T-cell (primary cell): ENCODE measurements at regions not wholly inside any gene's neighbourhood (a gene's known extent, or its start where the extent isn't known, plus 50 kb on each side); places are given as distances from the start of the nearest gene placed in this dataset.
"Not testable (repeated sequence)": the region's sequence is repeated elsewhere in the genome, so short reads cannot be mapped to it uniquely, and the experiment has no call there.

Experiments
- ATAC-seq, 4 experiments: fragments of 200-7000 bp in 3 of 4; fragments of 150-1000 bp in 1 of 4; cut with Tn5 transposase; replicated peaks in 1 of 4; 1 replicate in 3 of 4; 2 replicates in 1 of 4; pipeline ENCODE4 v1.10.0; 2021; ENCODE audit warnings: moderate library complexity in 3 of 4, mild to moderate bottlenecking in 2 of 4, moderate number of reproducible peaks in 1 of 4
- CTCF ChIA-PET, 2 donors: fragments of 300-600 bp; sonication (Branson Sonifier 250); formaldehyde crosslinking; loops; one replicate each; lab custom pipeline; 2022; ENCODE audit warnings: antibody characterized with exemption in 2 of 2; lab: Charles Lee
- POLR2A ChIA-PET, 2 donors: fragments of 300-600 bp; sonication (Branson Sonifier 250); formaldehyde crosslinking; loops; one replicate each; lab custom pipeline; 2022; ENCODE audit warnings: antibody characterized with exemption in 2 of 2; lab: Charles Lee
- DNase-seq, 35 experiments: peaks; one replicate each; pipeline versions ENCODE4 v3.0.0 to v3.0.0-alpha.2; 2013 to 2023
- H3K27ac ChIP-seq: one replicate; pipeline ENCODE4 v1.5.1; 2013; ENCODE audit warnings: low read length
- H3K27me3 ChIP-seq, 2 experiments: replicated peaks in 1 of 2; 1 replicate in 1 of 2; 2 replicates in 1 of 2; pipeline versions ENCODE4 v1.6.1 to v1.7.0; 2013; ENCODE audit warnings: low read length in 1 of 2, mixed read lengths in 1 of 2; ENCODE audit not compliant: control insufficient read depth in 2 of 2, insufficient read depth in 2 of 2; ENCODE audit errors: extremely low read depth in 1 of 2
- H3K36me3 ChIP-seq, 2 donors: 1 replicate in 1 of 2; 2 replicates in 1 of 2; pipeline versions ENCODE4 v1.6.1 to v1.7.0; 2013; ENCODE audit warnings: low read length in 1 of 2; ENCODE audit not compliant: control insufficient read depth in 2 of 2, insufficient read depth in 1 of 2; ENCODE audit errors: extremely low read depth in 1 of 2
- H3K4me1 ChIP-seq, 2 experiments: 1 replicate in 1 of 2; 2 replicates in 1 of 2; pipeline versions ENCODE4 v1.6.1 to v1.7.0; 2013; ENCODE audit warnings: low read length in 2 of 2, mixed read lengths in 1 of 2; ENCODE audit not compliant: insufficient read depth in 2 of 2, control insufficient read depth in 1 of 2; ENCODE audit errors: extremely low read depth in 1 of 2
- H3K4me3 ChIP-seq, 2 donors: 1 replicate in 1 of 2; 2 replicates in 1 of 2; pipeline versions ENCODE4 v1.5.1 to v1.7.0; 2013; ENCODE audit warnings: mild to moderate bottlenecking in 2 of 2, low read length in 1 of 2, moderate library complexity in 1 of 2; ENCODE audit not compliant: control insufficient read depth in 1 of 2; ENCODE audit errors: extremely low read depth in 1 of 2
- H3K9me3 ChIP-seq: 2 replicates; pipeline ENCODE4 v1.7.0; 2013
- H3K27ac Mint-ChIP-seq, 2 donors: one replicate each; pipeline ENCODE4 v1.8.0; 2020 to 2021; ENCODE audit warnings: mild to moderate bottlenecking in 2 of 2, mixed read lengths in 2 of 2
- H3K27me3 Mint-ChIP-seq, 2 donors: one replicate each; pipeline ENCODE4 v1.8.0; 2021 to 2022; ENCODE audit warnings: mixed read lengths in 2 of 2
- H3K36me3 Mint-ChIP-seq: one replicate; pipeline ENCODE4 v1.8.0; 2021; ENCODE audit warnings: mixed read lengths
- H3K4me1 Mint-ChIP-seq, 3 donors: one replicate each; pipeline ENCODE4 v1.8.0; 2020 to 2022; ENCODE audit warnings: mixed read lengths in 3 of 3, mild to moderate bottlenecking in 1 of 3
- H3K4me3 Mint-ChIP-seq, 3 donors: one replicate each; pipeline ENCODE4 v1.8.0; 2020 to 2022; ENCODE audit warnings: mild to moderate bottlenecking in 3 of 3, mixed read lengths in 3 of 3, moderate library complexity in 3 of 3
- H3K9me3 Mint-ChIP-seq, 3 donors: one replicate each; pipeline ENCODE4 v1.8.0; 2020 to 2022; ENCODE audit warnings: mixed read lengths in 3 of 3
- WGBS: methylation state at CpG from one replicate; pipeline ENCODE4 v1.1.5; 2013; ENCODE audit warnings: missing lambda C conversion rate; ENCODE audit not compliant: insufficient coverage; 5-methylcytosine and 5-hydroxymethylcytosine counted together

DNA sequence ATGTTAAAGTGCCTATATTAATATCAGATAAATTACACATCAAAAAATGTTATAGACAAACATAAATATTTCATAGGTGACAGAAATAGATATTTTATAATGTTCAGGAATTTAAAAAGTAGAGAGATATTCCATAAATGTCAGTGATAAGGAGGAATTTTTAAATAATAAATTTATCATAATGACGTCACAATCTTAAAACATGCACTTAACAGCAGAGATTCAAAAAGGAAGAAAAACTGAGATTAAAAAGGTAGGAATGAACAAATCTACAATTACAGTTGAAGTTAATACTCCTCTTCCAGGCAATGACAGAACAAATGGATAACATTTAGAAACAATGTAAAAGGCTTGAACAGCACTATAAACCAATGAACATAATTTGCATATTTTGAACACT is 345.4 kb upstream of the NOX3 start:
- no peaks in the 10 kb centered on the region for H3K4me1 ChIP-seq
- Mint-ChIP-seq H3K4me1 (no peaks in the 10 kb centered on the region), H3K4me3 (no peak overlapping the region), H3K36me3 (no peaks in the 10 kb centered on the region), H3K27ac (no peak overlapping the region), H3K27me3 (no peaks in the 10 kb centered on the region), H3K9me3 (peaks cover 2 to 4% (median 3%) of the 10 kb centered on the region in 3 donors)
- ATAC-seq (no peak), DNase-seq (no peak)
- H3K9me3 ChIP-seq, result no peaks in the 10 kb centered on the region
- no CpG with 5 or more reads among the region's 1 CpG for WGBS
- H3K4me3 ChIP-seq, result no peak overlapping the region
- ChIA-PET CTCF (no interaction called here), POLR2A (no interaction called here)
- no peak overlapping the region for H3K27ac ChIP-seq
- H3K27me3 ChIP-seq, result no peaks in the 10 kb centered on the region
- H3K36me3 ChIP-seq, result no peaks in the 10 kb centered on the region

GRCh38 chr6:155798876-155799275 is 343.2 kb upstream of the NOX3 start:
- H3K4me3 Mint-ChIP-seq, H3K27ac Mint-ChIP-seq, H3K4me1 ChIP-seq, H3K27me3 Mint-ChIP-seq, CTCF ChIA-PET, H3K36me3 ChIP-seq, ATAC-seq, DNase-seq, POLR2A ChIA-PET, H3K9me3 Mint-ChIP-seq, H3K4me1 Mint-ChIP-seq, H3K27ac ChIP-seq, H3K36me3 Mint-ChIP-seq, H3K27me3 ChIP-seq, H3K9me3 ChIP-seq, H3K4me3 ChIP-seq: not testable (repeated sequence)
- WGBS, result no CpG with 5 or more reads among the region's 3 CpGs

DNA sequence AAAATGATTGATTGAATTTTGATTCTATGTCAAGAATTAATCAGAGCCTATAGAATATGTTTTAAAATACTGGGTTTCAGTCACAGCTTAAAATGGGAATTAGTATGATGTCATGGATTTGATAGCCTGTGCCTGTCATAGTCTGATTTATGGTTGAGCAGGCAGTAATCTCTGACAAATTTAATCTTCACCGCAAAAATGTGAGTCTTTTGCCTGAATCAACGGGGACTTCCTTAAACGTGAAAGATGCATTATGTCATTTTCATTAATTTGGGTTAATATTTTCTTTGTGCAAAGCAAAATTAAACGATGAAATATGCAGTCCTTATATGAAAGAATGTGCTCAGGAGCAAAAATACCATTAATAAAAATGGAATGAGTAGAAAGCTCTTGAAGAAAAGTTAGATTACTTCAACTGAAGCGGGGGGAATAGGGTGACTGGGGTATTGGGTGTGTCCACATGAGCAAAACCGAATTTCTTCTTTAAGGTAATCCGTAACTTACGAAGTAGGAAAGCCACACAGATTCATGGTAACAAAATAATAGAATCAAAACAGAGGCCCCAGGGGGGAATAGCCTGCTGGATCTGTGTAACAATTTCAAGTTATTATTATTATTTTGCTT is 339.6 kb upstream of the NOX3 start:
- no peak overlapping the region for H3K4me3 Mint-ChIP-seq
- H3K27ac Mint-ChIP-seq, result no peak overlapping the region
- H3K36me3 ChIP-seq, result no peaks in the 10 kb centered on the region
- no peak overlapping the region for H3K27ac ChIP-seq
- H3K9me3 ChIP-seq, result no peaks in the 10 kb centered on the region
- no peaks in the 10 kb centered on the region for H3K4me1 Mint-ChIP-seq
- no peak for DNase-seq
- no peaks in the 10 kb centered on the region for H3K36me3 Mint-ChIP-seq
- peaks cover 0 to 11% (median 0%) of the 10 kb centered on the region in 3 donors for H3K9me3 Mint-ChIP-seq
- H3K27me3 ChIP-seq, result no peaks in the 10 kb centered on the region
- H3K27me3 Mint-ChIP-seq, result no peaks in the 10 kb centered on the region
- no peak for ATAC-seq
- POLR2A ChIA-PET, result no interaction called here
- H3K4me1 ChIP-seq, result no peaks in the 10 kb centered on the region
- H3K4me3 ChIP-seq, result no peak overlapping the region
- 40% methylated on average over 1 of the region's 8 CpGs for WGBS
- CTCF ChIA-PET, result no interaction called here

GRCh38 chr6:155791891-155792290 is 336.3 kb upstream of the NOX3 start:
- Mint-ChIP-seq H3K9me3 (peaks cover 0 to 17% (median under 1%) of the 10 kb centered on the region in 3 donors), H3K36me3 (no peaks in the 10 kb centered on the region), H3K27ac (no peak overlapping the region), H3K27me3 (no peaks in the 10 kb centered on the region), H3K4me1 (no peaks in the 10 kb centered on the region), H3K4me3 (no peak overlapping the region)
- ChIA-PET CTCF (interaction anchor here in 1 of 2 donors (0.7 kb wide), 1 partner anchor 28 kb away, joined by 3 read pairs; no protein-coding TSS in a partner anchor), POLR2A (no interaction called here)
- H3K9me3 ChIP-seq, result no peaks in the 10 kb centered on the region
- H3K27ac ChIP-seq, result no peak overlapping the region
- no peak overlapping the region for H3K4me3 ChIP-seq
- no peaks in the 10 kb centered on the region for H3K27me3 ChIP-seq
- ATAC-seq (no peak), DNase-seq (no peak)
- 88% methylated on average over 2 of the region's 4 CpGs for WGBS
- no peaks in the 10 kb centered on the region for H3K4me1 ChIP-seq
- H3K36me3 ChIP-seq, result no peaks in the 10 kb centered on the region

DNA sequence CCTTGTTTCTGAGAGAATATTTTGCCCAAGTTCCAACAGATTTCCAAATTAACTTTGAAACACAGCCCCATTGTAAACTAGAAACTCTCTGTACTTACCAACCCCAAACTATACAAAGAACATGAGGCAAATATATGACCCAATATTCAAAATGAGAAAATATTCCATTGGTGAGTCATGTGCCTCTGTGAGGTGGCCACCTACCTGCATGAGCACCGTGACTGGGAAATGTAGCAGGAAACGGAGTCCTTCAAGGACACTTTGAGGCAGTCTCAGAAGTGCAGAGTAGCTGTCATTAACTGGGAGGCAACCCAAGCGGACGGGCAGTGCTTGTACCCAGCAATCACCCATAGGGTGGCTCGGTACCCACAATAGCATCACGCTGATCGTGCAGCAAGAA is 335.5 kb upstream of the NOX3 start:
- Histone ChIP-seq H3K36me3 (no peaks in the 10 kb centered on the region), H3K27ac (no peak overlapping the region), H3K9me3 (no peaks in the 10 kb centered on the region), H3K27me3 (no peaks in the 10 kb centered on the region), H3K4me1 (no peaks in the 10 kb centered on the region), H3K4me3 (no peak overlapping the region)
- CTCF ChIA-PET, result no interaction called here
- ATAC-seq, result no peak
- Mint-ChIP-seq H3K27ac (no peak overlapping the region), H3K9me3 (peaks cover 0 to 19% (median 2%) of the 10 kb centered on the region in 3 donors), H3K36me3 (no peaks in the 10 kb centered on the region), H3K4me1 (no peaks in the 10 kb centered on the region), H3K4me3 (no peak overlapping the region), H3K27me3 (no peaks in the 10 kb centered on the region)
- WGBS, result 84% methylated on average over 4 of the region's 7 CpGs
- POLR2A ChIA-PET, result no interaction called here
- no peak for DNase-seq

DNA sequence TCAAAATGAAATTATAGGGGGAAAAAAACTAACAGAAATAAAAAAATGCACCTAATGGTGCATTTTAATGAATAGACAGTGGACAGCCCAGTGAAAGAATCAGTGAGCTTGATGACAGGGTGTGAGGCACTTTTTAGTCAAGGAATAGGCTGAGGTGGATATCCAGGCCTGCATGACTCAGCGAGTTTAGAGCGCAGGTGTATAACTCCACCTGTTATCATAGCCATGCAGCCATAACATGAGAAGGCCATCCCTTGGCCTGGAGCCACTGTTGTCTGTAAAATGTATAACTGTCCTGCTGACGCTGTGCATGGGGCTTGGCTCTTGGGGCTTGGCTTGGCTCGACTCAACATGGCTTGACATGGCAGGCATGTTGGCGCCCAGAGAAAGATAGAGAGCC is 331.5 kb upstream of the NOX3 start:
- H3K27me3 Mint-ChIP-seq, result no peaks in the 10 kb centered on the region
- Histone ChIP-seq H3K9me3 (no peaks in the 10 kb centered on the region), H3K27ac (no peak overlapping the region), H3K36me3 (no peaks in the 10 kb centered on the region), H3K27me3 (no peaks in the 10 kb centered on the region), H3K4me3 (no peak overlapping the region), H3K4me1 (no peaks in the 10 kb centered on the region)
- WGBS, result 82% methylated on average over 3 of the region's 5 CpGs
- H3K36me3 Mint-ChIP-seq, result no peaks in the 10 kb centered on the region
- POLR2A ChIA-PET, result no interaction called here
- CTCF ChIA-PET, result no interaction called here
- peaks cover 0 to 15% (median 2%) of the 10 kb centered on the region in 3 donors for H3K9me3 Mint-ChIP-seq
- H3K4me3 Mint-ChIP-seq, result no peak overlapping the region
- DNase-seq (no peak), ATAC-seq (no peak)
- no peak overlapping the region for H3K27ac Mint-ChIP-seq
- H3K4me1 Mint-ChIP-seq, result no peaks in the 10 kb centered on the region

DNA sequence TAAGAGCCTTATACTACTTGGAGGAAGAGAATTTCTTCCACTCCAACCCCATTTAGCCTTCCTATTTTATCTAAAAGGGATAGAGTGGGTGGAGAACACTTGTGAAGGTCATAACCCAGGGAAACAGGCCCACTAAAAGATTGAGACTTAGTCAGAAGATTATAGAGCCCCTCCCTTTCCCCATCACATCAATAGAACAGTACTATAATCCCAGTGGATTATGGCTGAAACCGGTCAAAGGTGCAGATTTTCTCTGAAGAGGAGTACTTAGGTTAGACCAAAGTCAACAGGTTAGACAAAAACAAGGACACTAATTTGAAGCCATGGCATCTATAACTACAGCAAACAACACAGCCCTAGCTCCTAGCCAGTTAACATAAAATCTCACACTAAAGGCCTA is 330.9 kb upstream of the NOX3 start:
- H3K27me3 Mint-ChIP-seq, result no peaks in the 10 kb centered on the region
- no CpG with 5 or more reads among the region's 1 CpG for WGBS
- POLR2A ChIA-PET, result no interaction called here
- H3K36me3 Mint-ChIP-seq, result no peaks in the 10 kb centered on the region
- Histone ChIP-seq H3K36me3 (no peaks in the 10 kb centered on the region), H3K4me3 (no peak overlapping the region), H3K27me3 (no peaks in the 10 kb centered on the region), H3K4me1 (no peaks in the 10 kb centered on the region), H3K9me3 (no peaks in the 10 kb centered on the region), H3K27ac (no peak overlapping the region)
- ATAC-seq (no peak), DNase-seq (no peak)
- H3K27ac Mint-ChIP-seq, result no peak overlapping the region
- no peaks in the 10 kb centered on the region for H3K4me1 Mint-ChIP-seq
- peaks cover 0 to 15% (median 2%) of the 10 kb centered on the region in 3 donors for H3K9me3 Mint-ChIP-seq
- CTCF ChIA-PET, result no interaction called here
- H3K4me3 Mint-ChIP-seq, result no peak overlapping the region
